RWPE1 (cell line): ENCODE measurements at regions not wholly inside any gene's neighbourhood (a gene's known extent, or its start where the extent isn't known, plus 50 kb on each side); places are given as distances from the start of the nearest gene placed in this dataset.
"Not testable (repeated sequence)": the region's sequence is repeated elsewhere in the genome, so short reads cannot be mapped to it uniquely, and the experiment has no call there.

Experiments used
- CTCF ChIA-PET: fragments of 350-600 bp; sonication (Branson Sonifier 250); formaldehyde crosslinking; extraction: SDS; loops from one replicate; lab custom pipeline; 2021; lab: Yijun Ruan, JAX
- POLR2A ChIA-PET: fragments of 400-600 bp; formaldehyde crosslinking; extraction: SDS; loops from one replicate; lab custom pipeline; 2020; ENCODE audit warnings: antibody characterized with exemption; ENCODE audit not compliant: low non-redundant PET; lab: Yijun Ruan, JAX
- DNase-seq: peaks from one replicate; pipeline ENCODE4 v3.0.0; 2012; ENCODE audit warnings: low spot score
- H3K27ac ChIP-seq: fragments of 450-650 bp; 2 replicates; pipeline ENCODE4 v1.5.1; 2017
- CTCF ChIP-seq: fragments of 450-650 bp; conservative IDR thresholded peaks from 2 replicates; pipeline ENCODE4 v1.5.1; 2017; ENCODE audit warnings: low read depth, mild to moderate bottlenecking

- ChIA-PET POLR2A (no interaction called here), CTCF (interaction anchor here (0.6 kb wide), 1 partner anchor 1723 kb away, joined by 5 read pairs; no protein-coding TSS in a partner anchor)
- no peak for DNase-seq
- H3K27ac ChIP-seq: no peak overlapping the region
- TF ChIP-seq CTCF: no peak
Measured at GRCh38 chr14:54010981-54011380, 54.4 kb upstream of the BMP4 start.

GRCh38 chr14:54023027-54023426 lies 66.4 kb upstream of the BMP4 start:
- CTCF ChIA-PET: interaction anchor here (0.6 kb wide), 1 partner anchor 483 kb away, joined by 3 read pairs; no protein-coding TSS in a partner anchor
- no peak overlapping the region for H3K27ac ChIP-seq

GRCh38 chr14:54025661-54026060 lies 69.0 kb upstream of the BMP4 start:
- peak; percentile 49 for DNase-seq
- no peak overlapping the region for H3K27ac ChIP-seq
- POLR2A ChIA-PET: no interaction called here
- CTCF ChIA-PET: interaction anchor here (0.7 kb wide), 1 partner anchor 149 kb away, joined by 3 read pairs; no protein-coding TSS in a partner anchor
- 0 out of 2 replicates have a peak, but pooled peaks have one; percentile 12 for TF ChIP-seq CTCF

More at GRCh38 chr14:54023027-54023426, 66.4 kb upstream of the BMP4 start:
- TF ChIP-seq CTCF: no peak
- POLR2A ChIA-PET: no interaction called here
- no peak for DNase-seq

GRCh38 chr14:54026671-54027070 lies 70.0 kb upstream of the BMP4 start:
- ChIA-PET POLR2A (no interaction called here), CTCF (no interaction called here)
- TF ChIP-seq CTCF: no peak
- no peak overlapping the region for H3K27ac ChIP-seq
- DNase-seq: no peak

- CTCF ChIA-PET, POLR2A ChIA-PET, DNase-seq, H3K27ac ChIP-seq: not testable (repeated sequence)
Measured at GRCh38 chr14:54030996-54031395, 74.4 kb upstream of the BMP4 start.

- CTCF ChIA-PET, POLR2A ChIA-PET, H3K27ac ChIP-seq, DNase-seq: not testable (repeated sequence)
Measured at GRCh38 chr14:54033285-54033684, 76.7 kb upstream of the BMP4 start.

GRCh38 chr14:54038724-54039123 lies 82.1 kb upstream of the BMP4 start:
- POLR2A ChIA-PET: no interaction called here
- TF ChIP-seq CTCF: no peak
- no peak for DNase-seq
- H3K27ac ChIP-seq: no peak overlapping the region
- CTCF ChIA-PET: no interaction called here

- no peak for DNase-seq
- POLR2A ChIA-PET: no interaction called here
- H3K27ac ChIP-seq: no peak overlapping the region
- no peak for TF ChIP-seq CTCF
- CTCF ChIA-PET: no interaction called here
Measured at GRCh38 chr14:54039311-54039710, 82.7 kb upstream of the BMP4 start.
